Prostate gland (tissue), 2 donors: ENCODE measurements at regions not wholly inside any gene's neighbourhood (a gene's known extent, or its start where the extent isn't known, plus 50 kb on each side); places are given as distances from the start of the nearest gene placed in this dataset.

Experiments
- CTCF ChIP-seq, 4 experiments: fragments of 200-600 bp in 2 of 4; fragments of 450-650 bp in 2 of 4; sonication (generic) in 2 of 4; IDR thresholded peaks; 1 replicate in 3 of 4; 2 replicates in 1 of 4; pipeline ENCODE4 v1.5.1; 2016 to 2019; ENCODE audit warnings: antibody characterized with exemption in 4 of 4, mild to moderate bottlenecking in 2 of 4, moderate library complexity in 2 of 4
- POLR2A ChIP-seq: fragments of 450-650 bp; IDR thresholded peaks from one replicate; pipeline ENCODE4 v1.6.1; 2016; ENCODE audit warnings: antibody characterized with exemption, mild to moderate bottlenecking

DNA sequence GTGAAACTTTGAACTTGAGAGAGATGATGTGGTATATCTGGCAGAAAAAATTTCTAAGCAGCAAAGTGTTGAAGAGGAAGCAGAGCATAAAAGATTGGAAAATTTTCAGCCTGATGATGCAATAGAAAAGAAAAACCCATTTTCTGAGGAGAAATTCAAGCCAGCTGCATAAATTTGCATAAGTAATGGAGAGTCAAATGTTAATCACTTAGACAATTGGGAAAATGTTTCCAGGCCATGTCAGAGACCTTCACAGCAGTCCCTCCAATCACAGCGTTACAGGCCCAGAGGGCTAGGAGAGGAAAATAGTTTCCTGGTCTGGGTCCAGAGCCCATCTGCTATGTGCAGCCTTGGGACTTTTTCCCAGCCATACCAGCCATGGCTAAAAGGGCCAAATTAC, 469.0 kb upstream of the FOXG1 start:
- TF ChIP-seq POLR2A: no peak
- no peak for TF ChIP-seq CTCF (IDR thresholded peaks at IDR 0.05)
